OCI-LY3 (cell line): ENCODE measurements at regions not wholly inside any gene's neighbourhood (a gene's known extent, or its start where the extent isn't known, plus 50 kb on each side); places are given as distances from the start of the nearest gene placed in this dataset.

Experiments
- EZH2phosphoT487 ChIP-seq: fragments of 200-600 bp; shearing (Covaris generic); IDR thresholded peaks from 2 replicates; pipeline ENCODE4 v1.6.1; 2018; ENCODE audit warnings: antibody characterized with exemption, mixed run types, low read depth
- TF ChIP-seq, protein P1 (sequence below): fragments of 200-600, 300-600 bp; sonication (generic); IDR thresholded peaks from 2 replicates; pipeline ENCODE4 v1.5.1; 2014; ENCODE audit warnings: antibody characterized with exemption, low read length, low read depth

DNA sequence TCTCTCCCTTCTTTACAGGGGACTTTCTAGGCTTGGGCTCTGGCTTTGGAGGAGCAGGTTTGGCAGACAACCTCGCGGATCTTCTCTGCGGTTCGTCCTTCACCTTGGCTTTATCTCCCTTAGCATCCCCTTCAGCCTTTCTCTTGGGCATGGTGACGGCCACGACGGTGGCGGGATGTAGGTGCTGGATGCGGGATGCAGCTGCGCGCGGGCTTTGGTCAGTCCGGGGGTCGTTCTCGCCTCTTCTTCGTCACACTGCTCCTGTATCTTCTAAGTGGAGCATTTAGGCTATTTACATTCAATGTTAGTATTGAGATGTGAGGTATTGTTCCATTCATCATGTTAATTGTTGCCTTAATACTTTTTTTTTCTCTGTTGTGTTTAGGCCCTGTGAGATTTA, 217.2 kb upstream of the STXBP6 start:
- TF ChIP-seq, protein P1, sequence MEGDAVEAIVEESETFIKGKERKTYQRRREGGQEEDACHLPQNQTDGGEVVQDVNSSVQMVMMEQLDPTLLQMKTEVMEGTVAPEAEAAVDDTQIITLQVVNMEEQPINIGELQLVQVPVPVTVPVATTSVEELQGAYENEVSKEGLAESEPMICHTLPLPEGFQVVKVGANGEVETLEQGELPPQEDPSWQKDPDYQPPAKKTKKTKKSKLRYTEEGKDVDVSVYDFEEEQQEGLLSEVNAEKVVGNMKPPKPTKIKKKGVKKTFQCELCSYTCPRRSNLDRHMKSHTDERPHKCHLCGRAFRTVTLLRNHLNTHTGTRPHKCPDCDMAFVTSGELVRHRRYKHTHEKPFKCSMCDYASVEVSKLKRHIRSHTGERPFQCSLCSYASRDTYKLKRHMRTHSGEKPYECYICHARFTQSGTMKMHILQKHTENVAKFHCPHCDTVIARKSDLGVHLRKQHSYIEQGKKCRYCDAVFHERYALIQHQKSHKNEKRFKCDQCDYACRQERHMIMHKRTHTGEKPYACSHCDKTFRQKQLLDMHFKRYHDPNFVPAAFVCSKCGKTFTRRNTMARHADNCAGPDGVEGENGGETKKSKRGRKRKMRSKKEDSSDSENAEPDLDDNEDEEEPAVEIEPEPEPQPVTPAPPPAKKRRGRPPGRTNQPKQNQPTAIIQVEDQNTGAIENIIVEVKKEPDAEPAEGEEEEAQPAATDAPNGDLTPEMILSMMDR = no peak
- no peak for TF ChIP-seq EZH2phosphoT487
